HG03558 (cell line): ENCODE measurements at regions not wholly inside any gene's neighbourhood (a gene's known extent, or its start where the extent isn't known, plus 50 kb on each side); places are given as distances from the start of the nearest gene placed in this dataset.

Experiments
- ATAC-seq: cut with Tn5 transposase; IDR thresholded peaks from one replicate; pipeline ENCODE4 v1.9.1; 2021; ENCODE audit warnings: moderate number of reproducible peaks; ENCODE audit not compliant: unreplicated experiment; ENCODE audit errors: extremely low read depth

DNA sequence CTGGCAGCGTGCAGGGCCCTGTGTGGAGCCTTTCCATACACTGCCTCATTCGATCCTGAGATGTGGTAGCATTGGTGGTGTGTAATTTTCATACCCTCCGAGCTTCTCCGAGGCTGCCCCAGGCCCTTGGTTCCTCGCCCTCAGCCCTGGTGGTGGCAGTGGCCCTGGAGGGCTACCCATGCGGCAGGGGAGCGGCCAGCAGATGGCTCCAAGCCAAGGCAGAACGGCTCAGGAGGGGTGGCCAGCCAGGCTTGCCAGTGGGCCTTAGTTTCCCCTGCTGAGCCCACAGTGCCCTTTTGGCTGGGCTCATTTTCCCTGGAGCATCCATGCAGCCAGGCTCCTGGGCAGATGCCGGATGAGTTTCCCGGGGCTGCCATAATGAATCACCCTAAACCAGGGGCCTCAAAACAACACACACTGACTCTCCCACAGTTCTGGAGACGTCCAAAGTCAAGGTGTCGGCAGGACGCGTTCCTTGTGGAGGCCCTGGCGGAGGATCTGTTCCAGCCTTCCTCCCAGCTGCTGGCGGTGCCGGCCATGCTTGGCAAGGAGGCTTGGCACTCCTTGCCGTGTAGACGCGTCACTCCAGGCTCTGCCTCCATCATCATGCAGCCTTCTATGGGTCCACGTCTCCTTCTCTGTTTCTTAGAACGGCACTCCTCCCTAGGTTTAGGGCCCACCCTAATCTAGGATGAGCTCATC is 158.8 kb upstream of the GSE1 start:
- no peak for ATAC-seq

DNA sequence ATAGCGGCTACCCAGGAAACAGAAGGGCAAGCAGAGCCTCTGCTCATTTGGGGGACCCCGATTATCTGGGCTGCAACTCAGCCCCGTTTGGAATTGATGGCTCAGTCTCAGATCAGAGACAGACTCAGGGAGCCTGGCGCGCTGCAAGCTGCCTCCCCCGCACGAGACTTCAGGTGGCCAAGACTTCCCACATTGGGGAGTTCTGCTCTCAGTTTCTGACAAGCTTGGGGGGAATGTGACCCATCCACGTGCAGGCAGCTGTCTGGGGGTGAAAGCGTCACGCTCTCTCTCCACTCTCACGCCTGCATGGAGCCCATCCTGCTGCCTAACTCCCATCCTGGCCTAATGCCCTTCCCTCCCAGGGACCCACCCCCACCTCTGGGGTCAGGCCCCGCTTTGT is 157.6 kb upstream of the GSE1 start:
- ATAC-seq = no peak

DNA sequence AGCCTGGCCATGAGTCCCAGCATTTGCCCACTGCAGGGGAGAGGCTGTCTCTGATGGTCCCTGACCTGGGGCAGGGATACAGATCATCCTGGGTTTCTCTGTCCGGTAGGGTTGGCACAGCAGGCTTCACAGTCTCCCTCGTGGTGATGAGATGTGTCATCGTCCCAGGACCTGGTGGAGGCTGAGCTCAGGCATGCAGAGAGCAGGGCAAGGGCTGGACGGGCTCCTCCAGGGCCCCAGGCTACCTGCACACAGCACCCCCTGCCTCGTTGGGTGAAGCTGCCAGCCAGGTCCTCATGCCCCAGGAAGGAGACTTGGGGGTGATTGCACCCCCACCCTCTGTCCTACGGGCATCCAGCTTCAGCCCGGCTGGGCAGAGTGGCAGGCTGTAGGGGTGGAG is 155.8 kb upstream of the GSE1 start:
- no peak for ATAC-seq

DNA sequence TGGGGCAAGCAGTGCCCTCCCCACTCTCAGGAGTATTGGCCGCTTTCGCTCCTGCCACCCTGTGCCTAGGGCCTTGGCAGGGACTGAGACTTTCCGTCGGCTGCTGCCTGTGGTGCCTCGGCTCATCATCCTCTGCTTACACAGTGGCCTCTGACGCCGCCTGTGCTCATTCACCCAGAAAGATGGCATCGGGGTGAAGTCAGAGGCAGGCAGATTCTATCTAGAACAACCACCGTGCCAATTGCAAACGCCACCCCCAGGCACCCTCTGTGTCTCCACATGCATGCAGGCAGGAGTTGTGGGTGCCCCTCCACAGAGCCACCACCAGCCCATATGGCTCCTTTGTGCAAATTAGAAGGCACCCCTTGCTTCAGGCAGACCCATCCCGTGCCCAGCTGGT is 154.2 kb upstream of the GSE1 start:
- no peak for ATAC-seq

DNA sequence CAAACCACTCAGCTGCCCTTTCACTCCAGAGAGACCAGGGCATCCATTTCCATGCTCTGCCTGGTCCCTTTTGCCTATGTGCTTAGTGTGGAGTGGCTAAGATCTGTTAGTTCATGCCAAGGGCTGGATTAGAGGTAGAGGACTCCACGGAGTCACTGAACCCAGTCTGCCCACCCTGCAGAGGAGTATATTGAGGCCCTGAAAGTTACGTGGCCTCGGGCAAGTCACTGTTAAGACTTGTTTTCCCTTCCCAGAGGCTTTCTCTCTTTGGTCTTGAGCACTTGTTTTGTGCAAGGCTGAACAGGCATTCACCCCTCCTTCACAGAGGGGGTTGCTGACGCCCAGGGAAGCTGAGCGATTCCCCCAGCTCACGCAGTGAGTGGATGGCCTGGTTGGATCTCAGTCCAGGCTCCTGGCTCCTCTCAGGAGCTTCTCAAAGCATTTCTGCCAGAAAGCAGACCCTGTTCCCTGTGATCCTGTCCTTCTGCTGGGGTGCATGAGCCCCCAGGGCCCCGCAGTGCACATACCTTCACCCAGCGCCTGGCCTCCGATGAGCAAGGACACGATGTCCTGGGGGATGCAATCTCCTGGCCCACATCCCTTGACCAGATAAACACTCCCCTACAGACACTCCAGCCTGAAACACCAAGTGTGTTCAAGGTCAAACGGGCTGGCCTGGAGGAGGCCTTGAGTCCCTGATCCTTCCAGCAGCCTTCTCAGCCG is 153.4 kb upstream of the GSE1 start:
- ATAC-seq = no peak

DNA sequence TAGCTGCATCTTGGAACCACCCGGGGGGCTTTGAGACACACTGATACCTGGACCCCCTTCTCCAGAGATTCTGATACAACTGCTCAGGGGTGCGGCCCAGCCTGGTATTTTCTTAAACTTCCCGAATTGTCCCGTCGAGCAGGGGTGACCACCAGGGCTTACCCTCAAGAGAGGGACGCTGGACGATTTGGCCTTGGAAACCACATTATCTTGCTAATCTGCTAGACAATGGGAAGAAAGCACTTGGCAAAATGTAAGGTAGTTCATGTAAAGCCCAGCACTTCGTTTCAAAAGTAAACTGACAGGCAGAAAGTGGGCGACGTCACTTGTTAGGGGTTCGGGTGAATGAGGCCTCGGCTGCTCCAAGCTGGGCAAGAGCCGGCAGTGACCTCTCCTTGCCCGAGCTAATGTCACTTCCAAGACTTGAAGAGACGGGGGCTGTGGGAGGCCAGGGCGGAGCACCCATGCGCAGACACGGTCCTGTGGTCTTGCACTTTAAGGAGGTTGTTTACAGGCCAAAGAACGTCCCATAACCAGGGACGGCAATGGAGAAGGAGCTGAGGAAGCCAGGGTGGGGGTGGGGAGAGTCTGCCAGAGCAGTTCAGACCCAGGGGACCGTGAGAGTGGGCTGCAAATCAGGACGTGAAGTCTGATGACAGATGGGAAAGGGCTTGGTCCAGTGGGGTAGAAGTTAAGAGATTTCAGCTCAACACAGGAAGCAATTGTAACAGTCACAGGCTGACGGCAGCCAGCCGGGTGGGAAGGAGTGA is 152.7 kb upstream of the GSE1 start:
- ATAC-seq = no peak

DNA sequence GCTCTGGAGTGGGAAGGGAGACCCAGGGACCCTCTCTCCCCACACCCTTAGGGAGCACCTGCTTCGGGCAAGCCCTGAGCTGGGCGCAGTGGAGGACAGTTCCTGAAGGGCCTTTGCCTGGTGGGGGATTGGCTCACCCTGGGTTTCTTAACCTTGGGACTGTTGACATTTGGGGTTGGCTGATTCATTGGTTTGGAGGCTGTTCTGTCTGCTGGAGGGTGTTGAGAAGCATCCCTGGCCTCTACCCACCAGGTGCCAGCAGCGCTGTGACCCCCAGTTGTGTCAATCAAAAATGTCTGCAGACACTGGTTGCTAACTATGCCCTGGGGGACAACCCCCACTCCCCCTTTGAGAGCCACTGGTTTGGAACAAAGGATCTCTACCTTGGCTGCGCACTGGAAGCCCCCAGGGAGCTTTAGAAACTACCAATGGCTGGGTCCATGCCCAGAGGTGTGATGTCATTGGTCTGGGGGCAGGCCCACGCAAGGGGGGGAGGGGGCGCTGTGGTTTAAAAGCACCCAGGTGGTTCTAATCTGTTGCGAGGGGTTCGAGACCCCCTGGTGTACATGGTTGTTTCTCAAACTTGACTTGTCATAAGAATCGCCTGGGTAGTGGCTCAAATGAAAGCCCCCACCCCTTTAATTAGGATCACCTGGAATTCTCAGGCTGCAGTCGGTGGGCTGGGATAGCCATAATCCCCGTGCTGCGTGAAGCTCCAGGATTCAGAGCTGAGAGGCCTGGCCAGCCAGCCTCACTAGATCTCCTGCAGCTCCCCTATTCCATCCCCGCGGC is 151.9 kb upstream of the GSE1 start:
- ATAC-seq = no peak

DNA sequence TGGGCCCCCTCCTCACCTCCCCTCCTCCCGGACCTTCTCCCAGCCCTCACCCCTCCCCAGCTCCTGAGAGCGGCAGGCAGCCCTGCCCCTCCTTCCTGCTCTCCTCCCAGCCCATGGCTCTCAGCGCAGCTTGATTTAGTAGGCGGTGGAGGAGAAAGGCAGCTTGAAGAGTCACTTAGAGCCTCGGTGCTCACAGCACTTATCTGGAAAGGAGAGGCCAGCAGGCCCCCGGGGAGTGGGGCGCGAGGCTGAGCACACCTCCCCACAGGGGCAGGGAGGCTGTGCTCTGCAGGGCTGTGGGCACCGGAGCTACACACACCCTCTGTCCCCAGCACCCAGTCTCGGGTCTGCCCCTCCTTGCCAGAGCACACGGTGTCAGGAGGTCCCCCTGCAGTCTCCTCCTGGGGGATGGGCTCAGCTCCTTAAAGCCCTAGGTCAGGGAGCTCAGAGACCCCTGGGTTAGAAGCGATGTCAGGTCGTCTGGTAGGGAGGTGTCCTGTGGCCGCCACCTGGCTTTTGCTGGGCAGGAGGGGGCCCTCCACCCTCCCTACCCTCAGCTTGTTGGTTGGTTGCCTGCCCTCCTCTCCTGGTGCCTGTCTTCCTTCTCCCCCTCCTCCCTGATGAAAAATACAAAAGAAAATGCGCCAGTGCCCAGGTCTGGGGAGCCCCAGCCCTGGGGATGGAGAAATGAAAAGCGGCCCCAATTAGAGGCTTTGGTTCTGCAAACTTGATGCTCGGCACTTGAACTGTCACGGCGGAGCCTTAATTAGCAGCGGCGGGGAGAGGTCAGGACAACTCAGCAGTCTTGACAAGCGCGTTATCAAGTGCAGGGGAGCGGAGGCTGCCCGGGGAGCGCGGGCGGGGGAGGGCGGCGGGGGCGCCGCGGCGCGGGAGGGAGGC is 151.1 kb upstream of the GSE1 start:
- no peak for ATAC-seq

DNA sequence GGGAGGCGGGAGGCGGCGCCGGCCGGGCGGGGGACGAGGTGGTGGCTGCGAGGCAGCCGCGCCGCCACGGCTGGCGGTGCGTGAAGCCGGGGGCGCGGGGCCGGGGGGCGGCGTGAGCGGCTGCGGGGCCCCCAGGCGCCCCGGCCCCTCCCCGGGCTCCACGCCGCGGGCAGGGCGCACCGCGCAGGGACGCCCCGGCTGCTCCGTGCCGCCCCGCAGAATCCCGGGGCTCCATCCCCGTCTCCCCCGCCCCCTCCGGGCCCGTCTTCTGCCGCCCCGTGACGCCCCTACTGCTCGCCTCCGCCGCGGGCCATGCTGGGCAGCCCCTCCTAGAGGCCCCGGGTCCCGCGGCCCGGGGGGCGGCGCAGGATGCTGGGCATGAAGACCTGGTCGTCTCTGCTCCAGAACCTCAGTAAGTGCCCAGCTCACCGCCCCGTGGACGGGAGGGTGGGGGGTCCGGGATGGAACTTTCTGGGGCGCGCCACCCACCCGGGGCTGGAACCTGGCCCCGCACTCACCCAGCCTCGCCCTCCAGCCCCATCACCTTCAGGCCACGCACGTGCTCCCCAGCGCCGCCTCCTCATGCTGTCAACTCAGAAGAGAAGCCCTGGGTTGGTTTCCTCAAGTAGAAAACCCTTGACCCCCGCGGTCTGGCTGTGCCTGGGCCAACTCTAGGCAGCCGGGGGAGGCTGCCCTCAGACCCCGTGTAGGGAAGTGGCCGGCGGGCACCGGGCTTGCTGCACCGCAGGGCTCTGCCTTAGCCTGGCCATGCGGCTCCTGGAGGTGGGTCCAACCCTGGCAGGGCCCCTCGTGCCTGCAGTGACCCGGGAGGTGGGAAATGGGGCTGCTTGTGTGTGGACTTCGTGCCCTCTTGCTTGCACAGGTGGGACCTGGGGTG is 150.2 kb upstream of the GSE1 start:
- ATAC-seq = no peak

DNA sequence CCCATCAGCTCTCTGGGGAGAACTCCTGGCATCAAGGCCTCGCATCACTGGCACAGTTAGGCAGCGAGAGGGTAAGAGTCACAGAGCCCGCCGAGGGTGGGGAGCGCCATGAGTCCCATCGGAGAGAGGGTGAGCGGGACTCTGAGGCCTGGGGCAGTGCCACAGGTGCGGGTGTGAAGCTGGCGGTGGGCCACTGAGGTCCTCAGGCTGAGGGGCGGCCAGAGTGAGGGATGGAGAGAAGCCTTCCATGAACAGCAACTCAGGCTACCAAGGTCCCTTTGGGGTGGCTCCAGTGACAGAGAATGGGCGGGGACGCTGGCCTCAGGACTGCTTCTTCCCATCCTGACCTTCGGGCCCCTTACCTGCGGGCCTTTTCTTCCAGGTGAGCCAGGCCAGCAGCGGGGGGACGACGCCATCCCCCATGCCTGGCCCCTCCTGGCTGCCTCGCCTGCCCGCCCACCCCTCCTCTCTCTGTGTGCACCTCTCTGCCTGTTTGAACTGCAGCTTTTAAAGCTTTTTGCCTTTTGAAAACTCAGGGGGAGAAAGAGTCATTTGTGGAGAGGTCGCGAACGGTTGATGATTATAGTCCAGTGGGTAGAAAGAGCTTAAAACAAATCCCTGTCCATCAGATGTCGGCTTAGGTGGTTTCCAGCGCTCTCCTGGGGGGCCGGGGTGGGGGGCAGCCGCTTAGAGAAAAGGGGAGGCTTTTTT is 149.3 kb upstream of the GSE1 start:
- ATAC-seq = no peak

DNA sequence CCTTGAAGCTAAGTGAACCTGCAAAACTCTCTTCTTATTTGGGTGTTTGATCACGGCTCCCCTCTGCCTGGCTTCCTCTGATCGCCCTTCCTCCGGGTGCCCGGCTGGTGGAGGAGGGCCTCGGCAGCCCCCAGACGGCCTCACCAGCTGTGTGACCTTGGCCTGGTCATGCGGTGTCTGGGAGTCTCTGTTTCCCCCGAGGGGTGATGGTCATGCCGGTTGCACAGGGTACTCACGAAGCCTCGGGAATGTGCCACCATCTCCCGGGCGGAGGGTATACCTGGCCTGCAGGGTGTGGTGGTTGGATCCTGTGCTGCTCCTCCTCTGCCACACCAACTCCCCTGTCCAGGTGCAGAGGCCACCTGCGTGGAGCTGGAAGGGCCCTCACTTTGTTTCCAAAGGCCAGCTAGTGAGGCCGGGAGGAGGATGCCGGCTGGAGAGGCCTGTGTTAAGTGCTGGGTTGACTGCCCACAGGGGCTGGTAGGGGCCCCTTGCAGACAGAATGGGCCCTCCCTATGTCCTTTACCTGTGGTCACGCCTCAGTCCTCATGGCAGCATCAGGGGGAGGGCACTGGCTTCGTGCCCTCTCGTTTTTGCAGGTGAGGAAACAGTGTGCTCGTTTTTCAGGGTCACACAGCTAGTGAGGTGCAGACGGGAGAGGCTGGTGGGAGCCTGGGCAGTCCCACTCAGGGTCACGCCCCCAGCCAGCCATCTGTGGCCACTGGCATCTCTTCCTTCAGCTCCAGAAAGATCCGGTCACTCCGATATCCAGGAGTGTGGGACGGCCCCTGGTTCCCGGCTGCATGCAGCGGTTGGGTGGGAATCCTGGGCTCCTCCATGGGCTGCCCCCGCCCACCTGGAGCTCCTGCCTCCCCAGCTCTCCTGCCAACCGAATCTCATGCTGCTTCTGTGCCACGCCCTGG is 148.5 kb upstream of the GSE1 start:
- no peak for ATAC-seq

DNA sequence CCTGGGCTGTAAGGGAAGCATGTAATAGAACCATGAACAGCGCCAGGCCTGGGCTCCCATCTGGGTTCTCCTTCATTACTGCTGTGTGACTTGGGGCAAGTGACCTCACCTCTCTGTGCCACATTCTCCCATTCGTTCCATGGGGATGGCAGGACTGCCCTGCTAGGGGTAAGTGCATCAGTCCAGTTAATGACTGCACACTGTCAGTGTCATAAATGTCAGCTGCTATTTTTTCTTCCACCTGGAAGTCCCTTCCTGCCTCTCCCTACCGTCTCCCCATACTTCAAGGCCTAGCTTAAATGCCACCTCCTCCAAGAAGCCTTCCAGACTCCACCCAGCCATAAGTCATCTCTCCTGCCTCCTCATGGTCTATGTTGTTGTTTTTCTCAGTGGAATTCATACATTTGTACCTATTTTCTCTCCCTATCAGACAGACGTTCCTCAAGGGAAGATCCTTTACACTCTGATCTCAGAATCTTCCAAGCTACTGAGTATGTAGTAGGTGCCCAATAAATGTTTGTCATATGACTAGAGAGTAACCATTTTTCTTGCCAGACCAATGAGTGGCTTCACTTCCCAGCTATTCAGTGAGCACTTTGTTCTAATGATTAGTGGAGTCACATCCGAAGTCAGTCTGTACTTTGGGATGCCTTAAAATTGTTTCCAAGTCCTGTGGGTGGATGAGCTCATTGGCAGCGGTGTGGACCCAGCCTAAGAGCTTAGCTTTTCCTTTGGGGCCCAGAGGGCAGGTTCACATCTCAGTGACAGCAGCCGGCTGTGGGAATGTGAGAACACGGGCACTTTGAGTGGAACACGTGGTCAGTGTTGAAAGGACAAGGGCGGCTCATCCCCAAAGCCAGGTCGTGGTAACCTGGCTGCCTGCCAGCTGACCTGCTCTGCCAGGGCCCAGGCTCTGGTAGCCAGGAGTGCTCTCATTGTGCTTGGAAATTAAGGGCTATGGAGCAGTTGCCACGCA is 147.5 kb upstream of the GSE1 start:
- no peak for ATAC-seq

DNA sequence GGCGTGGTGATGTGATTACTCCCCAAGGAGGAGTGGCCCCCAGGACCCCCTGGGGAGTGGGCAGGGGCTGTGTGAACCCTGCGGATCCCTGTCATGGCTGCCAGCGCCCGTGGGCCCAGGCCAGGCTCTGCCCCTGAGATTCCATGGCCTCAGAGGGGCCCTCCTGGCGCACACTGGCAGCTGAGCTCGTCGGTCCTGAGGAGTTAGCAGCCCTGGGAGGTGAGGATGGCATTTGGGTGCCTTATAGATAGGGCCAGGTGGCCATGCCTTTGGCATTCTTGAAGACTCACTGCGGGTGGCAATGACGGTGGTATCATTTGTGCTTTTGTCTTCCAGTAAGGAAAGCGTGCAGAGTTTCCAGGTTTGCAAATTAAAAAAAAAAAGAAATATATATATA is 146.8 kb upstream of the GSE1 start:
- ATAC-seq = no peak

DNA sequence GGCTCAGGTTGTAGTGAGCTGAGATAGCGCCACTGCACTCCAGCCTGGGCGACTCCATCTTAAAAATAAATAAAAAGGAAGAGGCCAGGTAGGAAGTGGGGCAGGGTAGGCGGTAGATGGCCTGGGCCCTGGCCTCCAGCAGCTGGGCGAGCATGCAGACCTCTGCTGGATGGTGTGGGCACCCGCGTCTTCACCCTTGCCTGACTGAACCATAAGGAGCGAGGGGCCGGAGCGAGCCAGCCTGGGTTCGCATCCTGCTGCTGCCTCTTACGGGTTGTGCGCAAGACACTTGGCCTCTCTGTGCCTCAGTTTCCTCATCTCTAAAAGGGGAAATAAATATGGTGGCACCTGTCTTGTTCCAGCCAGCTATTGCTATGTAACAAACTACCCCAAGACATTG is 146.1 kb upstream of the GSE1 start:
- no peak for ATAC-seq

DNA sequence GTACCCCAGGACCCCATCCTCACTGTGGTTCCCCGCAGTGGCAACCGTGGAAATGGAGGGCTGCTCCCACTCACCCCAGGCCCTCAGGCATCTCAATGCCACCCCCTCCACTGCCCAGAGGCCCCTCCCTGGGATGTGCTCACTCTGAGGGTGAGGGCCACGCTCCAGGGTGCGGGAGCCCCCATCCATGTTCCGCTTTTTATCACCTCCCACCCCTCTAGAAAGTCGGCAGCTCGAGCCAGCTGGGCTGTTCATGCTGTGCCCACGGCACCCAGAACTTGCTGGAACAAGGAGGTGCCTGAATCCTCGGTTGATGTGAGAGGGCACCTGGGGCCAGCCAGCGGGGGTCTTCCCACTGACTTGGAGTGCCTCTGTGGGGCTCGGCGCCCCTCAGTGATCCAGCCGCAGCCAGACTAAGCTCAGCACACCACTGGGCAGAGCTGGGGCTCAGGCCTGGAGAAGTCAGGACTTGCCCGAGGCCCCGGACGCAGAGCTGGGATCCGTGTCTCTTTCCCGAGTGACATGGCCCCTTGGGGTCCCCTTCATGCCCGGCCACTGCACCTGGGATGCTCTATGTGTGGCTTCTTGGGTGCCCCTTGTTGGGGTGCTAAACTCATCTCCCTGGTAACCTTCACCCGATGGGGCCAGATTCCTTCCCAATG is 143.1 kb upstream of the GSE1 start:
- ATAC-seq = no peak
